ENCODE measurements at regions not wholly inside any gene's neighbourhood (a gene's known extent, or its start where the extent isn't known, plus 50 kb on each side); places are given as distances from the start of the nearest gene placed in this dataset.

GRCh38 chr5:136722086-136722485 lies 356.7 kb upstream of the TRPC7 start (continued):
- TF ChIP-seq BCL3 (IDR thresholded peaks at IDR 0.05) (no peak), E2F6 (IDR thresholded peaks at IDR 0.05; ENCODE audit: borderline replicate concordance, low read depth) (no peak)

- H3K4me1 ChIP-seq, result no peaks in the 10 kb centered on the region
- no peak overlapping the region for H3K27ac ChIP-seq
- 29% methylated on average over 2 of the region's 2 CpGs for WGBS (ENCODE audit: missing lambda C conversion rate)
- ATAC-seq, result no peak
- no peak for TF ChIP-seq NFE2L2 (conservative IDR thresholded peaks at IDR 0.05; ENCODE audit: low read length)
- TF ChIP-seq HOXB5 (CRISPR knock-in tag; IDR thresholded peaks at IDR 0.05), result no peak
- TF ChIP-seq POLR2AphosphoS2 (conservative IDR thresholded peaks at IDR 0.05; ENCODE audit: low read length), result no peak
- TF ChIP-seq USF2 (IDR thresholded peaks at IDR 0.05), result no peak
- no peak for TF ChIP-seq ZC3H11A (IDR thresholded peaks at IDR 0.05)
- no peak for TF ChIP-seq KDM1A (IDR thresholded peaks at IDR 0.05; ENCODE audit: low read depth)
- no peak for TF ChIP-seq HOXA7 (CRISPR knock-in tag; IDR thresholded peaks at IDR 0.05)
- no peak for TF ChIP-seq PBX3 (IDR thresholded peaks at IDR 0.05)
- TF ChIP-seq E2F6 (IDR thresholded peaks at IDR 0.05; ENCODE audit: borderline replicate concordance, low read depth), result no peak
- TF ChIP-seq NPAS2 (CRISPR knock-in tag; IDR thresholded peaks at IDR 0.05; ENCODE audit: borderline replicate concordance), result no peak
- no peak for TF ChIP-seq TFCP2L1 (CRISPR knock-in tag; IDR thresholded peaks at IDR 0.05)
- no peak overlapping the region for H3K4me2 ChIP-seq
- ChIA-PET CTCF (interaction anchor here (1.0 to 1.7 kb wide), 2 partner anchors 34 to 49 kb away, joined by 3 to 5 read pairs; no protein-coding TSS in a partner anchor), POLR2A (no interaction called here)
- no peak for FAIRE-seq
- no peak overlapping the region for H3K4me3 ChIP-seq
- DNase-seq (ENCODE audit: low read depth in 1 of 2, low spot score in 1 of 2), result no peak
- H3K9me3 ChIP-seq, result no peaks in the 10 kb centered on the region
Measured at GRCh38 chr5:136720674-136721073, 355.3 kb upstream of the TRPC7 start.

- Histone ChIP-seq H3K4me2 (no peak overlapping the region), H3K9me3 (no peaks in the 10 kb centered on the region), H3K4me1 (no peaks in the 10 kb centered on the region), H3K4me3 (no peak overlapping the region), H3K27ac (no peak overlapping the region)
- ChIA-PET POLR2A (no interaction called here), CTCF (interaction anchor here (0.6 kb wide), 1 partner anchor 494 kb away, joined by 4 read pairs; no protein-coding TSS in a partner anchor)
- ATAC-seq, result no peak
- FAIRE-seq, result no peak
- no peak for TF ChIP-seq MAFK (IDR thresholded peaks at IDR 0.05; ENCODE audit: partially characterized antibody)
- no peak for TF ChIP-seq FOXS1 (CRISPR knock-in tag; IDR thresholded peaks at IDR 0.05)
- no peak for TF ChIP-seq MAZ (IDR thresholded peaks at IDR 0.05; ENCODE audit: borderline replicate concordance, low read depth, low read length)
- TF ChIP-seq E2F6 (IDR thresholded peaks at IDR 0.05; ENCODE audit: borderline replicate concordance, low read depth), result no peak
- TF ChIP-seq PHF8 (IDR thresholded peaks at IDR 0.05; ENCODE audit: borderline replicate concordance, low read depth), result no peak
- no peak for TF ChIP-seq MYC (IDR thresholded peaks at IDR 0.05; ENCODE audit: borderline replicate concordance, low read length)
- TF ChIP-seq CHD2 (IDR thresholded peaks at IDR 0.05; ENCODE audit: low read length, partially characterized antibody), result no peak
- TF ChIP-seq PBX3 (IDR thresholded peaks at IDR 0.05), result no peak
- no peak for TF ChIP-seq SREBF2 (IDR thresholded peaks at IDR 0.05)
- TF ChIP-seq ESRRA (IDR thresholded peaks at IDR 0.05; ENCODE audit: borderline replicate concordance, low read length), result no peak
- no peak for TF ChIP-seq ZFP36 (IDR thresholded peaks at IDR 0.05; ENCODE audit: borderline replicate concordance, partially characterized antibody)
- no peak for TF ChIP-seq HES2 (IDR thresholded peaks at IDR 0.05)
- DNase-seq (ENCODE audit: low read depth in 1 of 2, low spot score in 1 of 2), result no peak
Measured at GRCh38 chr5:136717917-136718316, 352.6 kb upstream of the TRPC7 start.

Data from A549 (cell line).